Lung (tissue), 11 donors: ENCODE measurements at regions not wholly inside any gene's neighbourhood (a gene's known extent, or its start where the extent isn't known, plus 50 kb on each side); places are given as distances from the start of the nearest gene placed in this dataset.

Source experiments
- ATAC-seq: fragments of 200-7000 bp; cut with Tn5 transposase; one replicate; pipeline ENCODE4 v1.9.1; 2020; ENCODE audit warnings: moderate number of reproducible peaks; ENCODE audit not compliant: insufficient read depth, low FRiP score
- DNase-seq, 3 donors: peaks; one replicate each; pipeline ENCODE4 v3.0.0-alpha.2; 2013 to 2017
- H3K27ac ChIP-seq, 2 donors: one replicate each; pipeline ENCODE4 v1.5.1; 2013; ENCODE audit warnings: mild to moderate bottlenecking in 2 of 2, moderate library complexity in 2 of 2, control low read depth in 1 of 2, inconsistent platforms in 1 of 2, low read depth in 1 of 2, low read length in 1 of 2
- H3K27me3 ChIP-seq, 3 donors: one replicate each; pipeline ENCODE4 v1.5.1; 2013; ENCODE audit warnings: low read length in 2 of 3; ENCODE audit not compliant: control insufficient read depth in 3 of 3, insufficient read depth in 3 of 3
- H3K36me3 ChIP-seq, 4 donors: one replicate each; pipeline ENCODE4 v1.5.1; 2013; ENCODE audit warnings: low read length in 4 of 4, mild to moderate bottlenecking in 1 of 4, moderate library complexity in 1 of 4; ENCODE audit not compliant: control insufficient read depth in 4 of 4, insufficient read depth in 4 of 4
- H3K4me1 ChIP-seq, 5 donors: one replicate each; pipeline ENCODE4 v1.5.1; 2013; ENCODE audit warnings: low read length in 5 of 5, mild to moderate bottlenecking in 2 of 5, moderate library complexity in 1 of 5; ENCODE audit not compliant: control insufficient read depth in 5 of 5, insufficient read depth in 5 of 5
- H3K4me3 ChIP-seq: one replicate; pipeline ENCODE4 v1.5.1; 2013; ENCODE audit warnings: mild to moderate bottlenecking, control low read depth, moderate library complexity
- H3K9ac ChIP-seq, 2 donors: one replicate each; pipeline ENCODE4 v1.5.1; 2013; ENCODE audit warnings: low read length in 2 of 2, control low read depth in 1 of 2; ENCODE audit not compliant: insufficient read depth in 1 of 2
- H3K9me3 ChIP-seq, 4 donors: one replicate each; pipeline ENCODE4 v1.5.1; 2013; ENCODE audit warnings: low read length in 3 of 4, mild to moderate bottlenecking in 1 of 4, moderate library complexity in 1 of 4; ENCODE audit not compliant: control insufficient read depth in 4 of 4, insufficient read depth in 3 of 4
- CTCF ChIP-seq: IDR thresholded peaks from 2 replicates; pipeline ENCODE4 v1.5.1; 2012; ENCODE audit warnings: mild to moderate bottlenecking; ENCODE audit errors: control extremely low read depth, extremely low read depth
- WGBS, 2 donors: extraction: QIAGEN DNeasy Blood & Tissue Kit; methylation state at CpG; one replicate each; pipeline ENCODE4 v1.1.7; 2013; 5-methylcytosine and 5-hydroxymethylcytosine counted together
- donor health status: control.
- donor health status: control.
- donor health status: Bipolar disorder and iron deficiency.
- donor health status: healthy.
- donor health status: DM: yes; HTN: yes; CAD: no.

DNA sequence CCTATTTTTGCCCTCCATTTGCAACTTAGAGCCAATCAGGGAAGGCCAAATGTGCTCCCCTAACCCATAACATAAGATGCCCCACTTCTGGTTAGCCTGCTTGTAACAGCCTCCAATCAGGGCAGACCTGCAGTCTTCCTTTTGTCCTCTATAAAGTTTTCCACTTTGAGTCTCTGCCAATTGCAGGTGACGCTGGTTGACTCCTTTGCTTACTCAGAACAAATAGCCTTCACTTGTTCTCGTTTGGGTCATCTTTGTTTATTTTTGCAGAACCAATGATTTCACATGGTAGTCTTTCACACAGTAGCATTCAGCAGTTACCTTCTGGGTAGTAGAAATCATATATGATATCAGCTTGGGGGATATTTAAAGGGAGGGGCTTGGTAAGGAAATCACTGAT, 225.6 kb downstream of the MINAR1 start:
- no peak overlapping the region for H3K27ac ChIP-seq

GRCh38 chr15:79659691-79660090, 227.6 kb downstream of the MINAR1 start:
- no peaks in the 10 kb centered on the region for H3K4me1 ChIP-seq
- peaks cover 0 to 4% (median 0%) of the 10 kb centered on the region in 4 donors for H3K9me3 ChIP-seq
- H3K27me3 ChIP-seq = peaks cover 0 to 2% (median 0%) of the 10 kb centered on the region in 3 donors
- H3K27ac ChIP-seq = no peak overlapping the region
- no peak overlapping the region for H3K9ac ChIP-seq
- TF ChIP-seq CTCF = no peak
- WGBS, 2 donors = 87% methylated on average over 2 of the region's 2 CpGs
- ATAC-seq (no peak), DNase-seq (no peak)
- no peaks in the 10 kb centered on the region for H3K36me3 ChIP-seq
- H3K4me3 ChIP-seq = no peak overlapping the region

More for the DNA sequence above, 225.6 kb downstream of the MINAR1 start:
- 40 to 70% methylated on average over 2 of the region's 2 CpGs for WGBS, 2 donors
- Histone ChIP-seq H3K4me1 (no peaks in the 10 kb centered on the region), H3K9ac (no peak overlapping the region), H3K36me3 (no peaks in the 10 kb centered on the region), H3K4me3 (no peak overlapping the region), H3K9me3 (peaks cover 0 to 4% (median 0%) of the 10 kb centered on the region in 4 donors), H3K27me3 (peaks cover 0 to 2% (median 0%) of the 10 kb centered on the region in 3 donors)
- no peak for ATAC-seq
- no peak for TF ChIP-seq CTCF
- DNase-seq = no peak

DNA sequence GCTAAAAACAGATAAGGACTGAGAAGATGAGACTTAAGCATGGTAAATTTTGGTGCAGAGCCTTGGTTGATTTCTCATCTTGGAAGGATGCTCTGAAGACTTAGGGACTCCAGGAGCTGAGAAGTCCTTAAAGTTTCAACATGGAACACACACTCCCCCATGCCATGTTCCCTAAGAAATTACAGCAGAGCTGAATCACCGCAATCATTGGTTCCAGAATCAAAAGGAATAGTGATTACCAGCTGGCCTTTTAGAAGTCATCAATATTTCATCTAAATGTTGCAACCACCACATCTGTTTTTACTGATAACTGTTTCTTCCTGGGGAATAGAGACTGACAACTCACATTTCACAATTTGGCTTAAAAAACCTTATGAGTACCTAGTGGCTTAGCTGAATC, 229.3 kb downstream of the MINAR1 start:
- DNase-seq = no peak
- ATAC-seq = no peak
- Histone ChIP-seq H3K9me3 (no peaks in the 10 kb centered on the region), H3K9ac (no peak overlapping the region), H3K27me3 (peaks cover 0 to 2% (median 0%) of the 10 kb centered on the region in 3 donors), H3K4me1 (no peaks in the 10 kb centered on the region), H3K27ac (no peak overlapping the region), H3K36me3 (no peaks in the 10 kb centered on the region), H3K4me3 (no peak overlapping the region)
- no peak for TF ChIP-seq CTCF
- 93 to 100% methylated on average over 1 of the region's 1 CpG for WGBS, 2 donors
